Heart left ventricle (tissue), 16 donors: ENCODE measurements at regions not wholly inside any gene's neighbourhood (a gene's known extent, or its start where the extent isn't known, plus 50 kb on each side); places are given as distances from the start of the nearest gene placed in this dataset.

Experiments used
- ATAC-seq, 4 donors: fragments of 200-7000 bp; cut with Tn5 transposase; one replicate each; pipeline ENCODE4 v1.9.1; 2020 to 2022; ENCODE audit warnings: moderate library complexity in 4 of 4, mild to moderate bottlenecking in 3 of 4, moderate number of reproducible peaks in 1 of 4
- DNase-seq, 5 donors: peaks; one replicate each; pipeline ENCODE4 v3.0.0-alpha.2; 2020
- H3K27ac ChIP-seq, 12 donors: fragments of 200-600 bp; sonication (generic) in 4 of 12; one replicate each; pipeline versions ENCODE4 v1.5.0 to v1.8.0; 2016 to 2022; ENCODE audit warnings: mild to moderate bottlenecking in 2 of 12
- H3K27me3 ChIP-seq, 9 donors: fragments of 200-600 bp; sonication (generic) in 2 of 9; one replicate each; pipeline versions ENCODE4 v1.5.1 to v1.8.0; 2016 to 2022; ENCODE audit warnings: mild to moderate bottlenecking in 3 of 9
- H3K36me3 ChIP-seq, 9 donors: fragments of 200-600 bp; sonication (generic) in 2 of 9; one replicate each; pipeline versions ENCODE4 v1.5.0 to v1.8.0; 2018 to 2022; ENCODE audit warnings: mild to moderate bottlenecking in 2 of 9
- H3K4me1 ChIP-seq, 12 donors: fragments of 200-600 bp; sonication (generic) in 4 of 12; one replicate each; pipeline versions ENCODE4 v1.5.0 to v1.8.0; 2016 to 2022; ENCODE audit warnings: mild to moderate bottlenecking in 3 of 12
- H3K4me3 ChIP-seq, 12 donors: fragments of 200-600 bp; sonication (generic) in 4 of 12; one replicate each; pipeline versions ENCODE4 v1.5.0 to v1.8.0; 2017 to 2022; ENCODE audit warnings: mild to moderate bottlenecking in 9 of 12, moderate library complexity in 4 of 12
- H3K9me3 ChIP-seq, 12 donors: fragments of 200-600 bp; sonication (generic) in 4 of 12; one replicate each; pipeline versions ENCODE4 v1.5.0 to v1.8.0; 2016 to 2022; ENCODE audit warnings: mild to moderate bottlenecking in 1 of 12
- CTCF ChIP-seq, 12 donors: fragments of 200-600 bp; sonication (generic) in 4 of 12; IDR thresholded peaks; one replicate each; pipeline versions ENCODE4 v1.5.0 to v1.8.0; 2018 to 2022; ENCODE audit warnings: antibody characterized with exemption in 12 of 12, mild to moderate bottlenecking in 5 of 12
- POLR2A ChIP-seq, 2 donors: fragments of 450-650 bp; IDR thresholded peaks; one replicate each; pipeline ENCODE4 v1.6.1; 2017; ENCODE audit warnings: antibody characterized with exemption in 2 of 2, mild to moderate bottlenecking in 2 of 2, moderate library complexity in 2 of 2
- WGBS, 4 donors: extraction: QIAGEN DNeasy Blood & Tissue Kit in 2 of 4; methylation state at CpG; one replicate each; pipeline versions ENCODE4 v1.1.5 to v1.1.7; 2013 to 2018; 5-methylcytosine and 5-hydroxymethylcytosine counted together
- intact Hi-C, 10 donors: fragments of 100-400 bp; cut with DNase I; formaldehyde crosslinking; loops; one replicate each; pipeline versions ENCODE4 v1.11.1 to v1.14.2; 2022
- donor health status: ischemic (EF 13 %, LVEDD 7.1; RV severe dilation, severe dysfunction).
- donor health status: healthy with polysubstance abuse.
- donor health status: DM: no; HTN: yes; CAD: no.
- donor health status: DM: no; HTN: no; CAD: no.
- donor health status: ischemic (EF 25% LVEDD 6.9; RV normal size, moderate dysfunction).
- donor health status: ischemic (EF 25% LVEDD 5.7; RV mildly dilated, moderate dysfunction).
- donor health status: healthy.
- donor health status: DM: yes; HTN: yes; CAD: no.
- donor health status: ischemic (EF 35%, LVEDD 5.7; RV mildly dilated, moderate dysfunction).
- donor health status: nonischemic (EF 11% LVEDD 7.7; RV severe dilation, severe dysfunction).
- donor health status: DM: yes; HTN: yes; CAD: no.
- donor health status: PGD.
- donor health status: ischemic (EF 29% LVEDD 5.4; RV normal size, mild dysfunction).
- donor health status: nonischemic (EF 23%, LVEDD 6.1; RV moderate dilation, normal function).

GRCh38 chr18:64449434-64449833 is 300.5 kb upstream of the LINC00305 start:
- Histone ChIP-seq H3K36me3 (no peaks in the 10 kb centered on the region), H3K27me3 (no peaks in the 10 kb centered on the region), H3K4me3 (no peak overlapping the region), H3K9me3 (peaks cover 0 to 7% (median 0%) of the 10 kb centered on the region in 12 donors), H3K4me1 (no peaks in the 10 kb centered on the region), H3K27ac (no peak overlapping the region)
- WGBS, 4 donors: 88 to 97% (median 91%) methylated on average over 1 of the region's 1 CpG
- DNase-seq (no peak), ATAC-seq (no peak)
- TF ChIP-seq POLR2A (IDR thresholded peaks at IDR 0.05) (no peak), CTCF (IDR thresholded peaks at IDR 0.05) (no peak)
- intact Hi-C loops: no loop called here

GRCh38 chr18:64444819-64445218 is 295.9 kb upstream of the LINC00305 start:
- ATAC-seq (no peak), DNase-seq (no peak)
- Histone ChIP-seq H3K4me1 (no peaks in the 10 kb centered on the region), H3K27ac (no peak overlapping the region), H3K36me3 (no peaks in the 10 kb centered on the region), H3K9me3 (no peaks in the 10 kb centered on the region), H3K4me3 (no peak overlapping the region), H3K27me3 (no peaks in the 10 kb centered on the region)
- 40 to 58% (median 53%) methylated on average over 2 of the region's 2 CpGs for WGBS, 4 donors
- TF ChIP-seq POLR2A (IDR thresholded peaks at IDR 0.05): no peak
- TF ChIP-seq CTCF (IDR thresholded peaks at IDR 0.05): no peak
- intact Hi-C loops: no loop called here

GRCh38 chr18:64438178-64438577 is 289.3 kb upstream of the LINC00305 start:
- Histone ChIP-seq H3K36me3 (no peaks in the 10 kb centered on the region), H3K9me3 (peaks cover 0 to 18% (median 11%) of the 10 kb centered on the region in 12 donors), H3K4me3 (no peak overlapping the region), H3K27me3 (no peaks in the 10 kb centered on the region), H3K27ac (no peak overlapping the region), H3K4me1 (no peaks in the 10 kb centered on the region)
- intact Hi-C loops: no loop called here
- ATAC-seq: no peak
- TF ChIP-seq POLR2A (IDR thresholded peaks at IDR 0.05): no peak
- no peak for TF ChIP-seq CTCF (IDR thresholded peaks at IDR 0.05)
- WGBS, 4 donors: 83 to 89% (median 88%) methylated on average over 4 of the region's 4 CpGs
- DNase-seq: no peak

- peaks cover 0 to 34% (median 19%) of the 10 kb centered on the region in 12 donors for H3K9me3 ChIP-seq
- DNase-seq (no peak), ATAC-seq (no peak)
- H3K4me1 ChIP-seq: no peaks in the 10 kb centered on the region
- TF ChIP-seq CTCF (IDR thresholded peaks at IDR 0.05): no peak
- 39 to 51% (median 48%) methylated on average over 1 of the region's 1 CpG for WGBS, 4 donors
- H3K36me3 ChIP-seq: no peaks in the 10 kb centered on the region
- no peak overlapping the region for H3K4me3 ChIP-seq
- intact Hi-C loops: no loop called here
- H3K27ac ChIP-seq: no peak overlapping the region
- no peaks in the 10 kb centered on the region for H3K27me3 ChIP-seq
Measured at GRCh38 chr18:64436111-64436510, 287.2 kb upstream of the LINC00305 start.
